Esophagus mucosa (tissue), 1 donor: ENCODE measurements at regions not wholly inside any gene's neighbourhood (a gene's known extent, or its start where the extent isn't known, plus 50 kb on each side); places are given as distances from the start of the nearest gene placed in this dataset.

Experiments
- ATAC-seq: fragments of 200-7000 bp; cut with Tn5 transposase; one replicate; pipeline ENCODE4 v1.9.1; 2020
- donor health status: DM: yes; HTN: yes; CAD: no.

- no peak for ATAC-seq
These were observed 364.1 kb upstream of the SFSWAP start for GRCh38 chr12:131346555-131347344.

- ATAC-seq = no peak
These were observed 363.6 kb upstream of the SFSWAP start for GRCh38 chr12:131347345-131347714.

- no peak for ATAC-seq
These were observed 363.2 kb upstream of the SFSWAP start for GRCh38 chr12:131347732-131348131.

- ATAC-seq = no peak
These were observed 362.7 kb upstream of the SFSWAP start for GRCh38 chr12:131348231-131348630.

GRCh38 chr12:131348646-131349045 is 362.2 kb upstream of the SFSWAP start:
- ATAC-seq = no peak

GRCh38 chr12:131349397-131350127 is 361.3 kb upstream of the SFSWAP start:
- no peak for ATAC-seq

- ATAC-seq = no peak
These were observed 360.0 kb upstream of the SFSWAP start for GRCh38 chr12:131350943-131351318.

GRCh38 chr12:131351319-131352028 is 359.4 kb upstream of the SFSWAP start:
- no peak for ATAC-seq

GRCh38 chr12:131352296-131352900 is 358.5 kb upstream of the SFSWAP start:
- ATAC-seq = no peak

- ATAC-seq = no peak
These were observed 357.5 kb upstream of the SFSWAP start for GRCh38 chr12:131353376-131353775.

GRCh38 chr12:131353826-131354225 is 357.1 kb upstream of the SFSWAP start:
- ATAC-seq = no peak

GRCh38 chr12:131355361-131356245 is 355.3 kb upstream of the SFSWAP start:
- no peak for ATAC-seq

- ATAC-seq = no peak
These were observed 354.3 kb upstream of the SFSWAP start for GRCh38 chr12:131356485-131357184.

GRCh38 chr12:131357185-131357747 is 353.6 kb upstream of the SFSWAP start:
- ATAC-seq = no peak

- no peak for ATAC-seq
These were observed 353.0 kb upstream of the SFSWAP start for GRCh38 chr12:131357920-131358319.

- no peak for ATAC-seq
These were observed 348.3 kb upstream of the SFSWAP start for GRCh38 chr12:131362291-131363211.

GRCh38 chr12:131363393-131363792 is 347.5 kb upstream of the SFSWAP start:
- ATAC-seq = no peak

GRCh38 chr12:131363841-131364495 is 346.9 kb upstream of the SFSWAP start:
- ATAC-seq = no peak
